Glutamatergic neuron (in vitro differentiated cells): ENCODE measurements at regions not wholly inside any gene's neighbourhood (a gene's known extent, or its start where the extent isn't known, plus 50 kb on each side); places are given as distances from the start of the nearest gene placed in this dataset.

Experiments
- DNase-seq: peaks from one replicate; pipeline ENCODE4 v3.0.0; 2022
- H3K27ac Mint-ChIP-seq: one replicate; pipeline ENCODE4 v1.8.0; 2020; ENCODE audit warnings: mild to moderate bottlenecking, mixed read lengths, inconsistent platforms; ENCODE audit not compliant: unreplicated experiment
- H3K27me3 Mint-ChIP-seq: one replicate; pipeline ENCODE4 v1.8.0; 2020; ENCODE audit warnings: mild to moderate bottlenecking, moderate library complexity, mixed read lengths, inconsistent platforms; ENCODE audit not compliant: unreplicated experiment
- H3K36me3 Mint-ChIP-seq: one replicate; pipeline ENCODE4 v1.8.0; 2020; ENCODE audit warnings: mild to moderate bottlenecking, mixed read lengths, inconsistent platforms; ENCODE audit not compliant: unreplicated experiment
- H3K4me1 Mint-ChIP-seq: one replicate; pipeline ENCODE4 v1.8.0; 2020; ENCODE audit warnings: mild to moderate bottlenecking, low read depth, mixed read lengths, inconsistent platforms; ENCODE audit not compliant: unreplicated experiment
- H3K4me3 Mint-ChIP-seq: one replicate; pipeline ENCODE4 v1.8.0; 2020; ENCODE audit warnings: mild to moderate bottlenecking, mixed read lengths, inconsistent platforms; ENCODE audit not compliant: unreplicated experiment
- H3K9me3 Mint-ChIP-seq: one replicate; pipeline ENCODE4 v1.8.0; 2020; ENCODE audit warnings: mild to moderate bottlenecking, moderate library complexity, mixed read lengths, inconsistent platforms; ENCODE audit not compliant: unreplicated experiment
- TF ChIP-seq, protein P1 (sequence below): fragments of 200-600 bp; sonication (generic); IDR thresholded peaks from one replicate; pipeline ENCODE4 v1.5.0; 2021; ENCODE audit not compliant: partially characterized antibody, unreplicated experiment

- H3K27ac Mint-ChIP-seq = no peak overlapping the region
- peaks cover 8% of the 10 kb centered on the region for H3K4me1 Mint-ChIP-seq
- no peaks in the 10 kb centered on the region for H3K9me3 Mint-ChIP-seq
- no peaks in the 10 kb centered on the region for H3K36me3 Mint-ChIP-seq
- no peaks in the 10 kb centered on the region for H3K27me3 Mint-ChIP-seq
- peak overlapping the region; percentile 13 for H3K4me3 Mint-ChIP-seq
- TF ChIP-seq, protein P1, sequence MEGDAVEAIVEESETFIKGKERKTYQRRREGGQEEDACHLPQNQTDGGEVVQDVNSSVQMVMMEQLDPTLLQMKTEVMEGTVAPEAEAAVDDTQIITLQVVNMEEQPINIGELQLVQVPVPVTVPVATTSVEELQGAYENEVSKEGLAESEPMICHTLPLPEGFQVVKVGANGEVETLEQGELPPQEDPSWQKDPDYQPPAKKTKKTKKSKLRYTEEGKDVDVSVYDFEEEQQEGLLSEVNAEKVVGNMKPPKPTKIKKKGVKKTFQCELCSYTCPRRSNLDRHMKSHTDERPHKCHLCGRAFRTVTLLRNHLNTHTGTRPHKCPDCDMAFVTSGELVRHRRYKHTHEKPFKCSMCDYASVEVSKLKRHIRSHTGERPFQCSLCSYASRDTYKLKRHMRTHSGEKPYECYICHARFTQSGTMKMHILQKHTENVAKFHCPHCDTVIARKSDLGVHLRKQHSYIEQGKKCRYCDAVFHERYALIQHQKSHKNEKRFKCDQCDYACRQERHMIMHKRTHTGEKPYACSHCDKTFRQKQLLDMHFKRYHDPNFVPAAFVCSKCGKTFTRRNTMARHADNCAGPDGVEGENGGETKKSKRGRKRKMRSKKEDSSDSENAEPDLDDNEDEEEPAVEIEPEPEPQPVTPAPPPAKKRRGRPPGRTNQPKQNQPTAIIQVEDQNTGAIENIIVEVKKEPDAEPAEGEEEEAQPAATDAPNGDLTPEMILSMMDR = no peak
- no peak for DNase-seq
Observed at GRCh38 chr11:79747406-79747805, 306.6 kb upstream of the TENM4 start.

DNA sequence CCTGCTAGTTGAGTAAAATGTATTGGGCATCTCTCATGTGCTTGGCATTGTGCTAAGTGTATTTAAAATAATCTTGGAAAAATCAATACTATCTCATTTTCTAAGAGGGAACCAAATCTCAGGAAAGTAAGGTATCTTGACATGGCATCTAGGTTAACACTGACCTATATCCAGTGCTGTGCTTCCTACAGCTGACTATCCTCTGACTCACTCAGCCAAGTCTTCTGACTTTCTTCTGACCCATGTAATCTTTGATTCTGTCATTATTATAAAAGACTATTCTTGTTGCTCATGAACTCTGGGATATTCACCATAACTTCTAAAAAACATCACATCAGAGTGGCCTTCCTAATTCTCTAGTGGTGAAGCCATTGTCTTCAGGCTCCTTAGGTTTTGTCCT lies 304.1 kb upstream of the TENM4 start:
- DNase-seq = no peak
- Mint-ChIP-seq H3K9me3 (peaks cover 2% of the 10 kb centered on the region), H3K27ac (no peak overlapping the region), H3K4me1 (peaks cover 8% of the 10 kb centered on the region), H3K27me3 (no peaks in the 10 kb centered on the region), H3K36me3 (no peaks in the 10 kb centered on the region), H3K4me3 (no peak overlapping the region)
- TF ChIP-seq, protein P1 = no peak

DNA sequence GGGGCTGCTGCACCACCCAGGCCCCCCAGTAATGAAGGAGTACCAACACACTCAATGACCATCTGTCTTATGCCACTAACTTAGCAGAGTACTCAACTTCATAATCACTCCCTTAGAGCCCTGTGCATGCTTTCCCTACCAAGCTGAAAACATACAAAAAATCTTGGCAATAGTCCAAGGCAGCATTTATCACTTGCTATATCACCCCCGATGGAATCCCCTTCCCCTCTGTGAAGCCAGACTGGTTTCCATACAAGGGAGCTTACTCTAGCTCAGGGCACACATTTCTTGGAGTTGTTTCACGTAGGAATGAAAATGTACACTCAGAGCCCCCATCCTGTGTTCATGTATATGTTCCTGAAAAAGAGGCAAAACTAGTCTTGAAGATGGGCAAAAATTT lies 301.3 kb upstream of the TENM4 start:
- no peak for DNase-seq
- no peak overlapping the region for H3K27ac Mint-ChIP-seq
- peaks cover 2% of the 10 kb centered on the region for H3K4me1 Mint-ChIP-seq
- H3K36me3 Mint-ChIP-seq = no peaks in the 10 kb centered on the region
- H3K27me3 Mint-ChIP-seq = peaks cover 2% of the 10 kb centered on the region
- TF ChIP-seq, protein P1 = no peak
- no peak overlapping the region for H3K4me3 Mint-ChIP-seq
- peaks cover 2% of the 10 kb centered on the region for H3K9me3 Mint-ChIP-seq

DNA sequence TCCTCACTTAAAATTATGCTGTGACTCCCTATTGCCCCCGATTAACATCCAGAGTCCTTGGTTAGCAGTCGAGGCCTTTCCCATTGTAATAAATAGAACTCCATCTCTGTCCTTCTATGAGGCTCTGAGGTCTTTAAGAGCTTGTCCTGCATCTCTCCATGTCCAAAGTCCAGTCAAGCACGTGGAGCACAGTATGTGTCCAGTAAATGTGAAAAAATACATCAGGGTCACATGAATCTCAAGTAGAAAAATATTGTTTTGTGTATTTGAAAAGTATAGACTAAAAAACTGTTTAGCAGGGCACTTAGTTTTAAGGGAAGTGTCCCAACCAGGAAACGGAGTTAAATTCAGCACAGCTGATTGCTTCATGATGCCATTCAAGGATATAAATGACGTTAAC lies 298.8 kb upstream of the TENM4 start:
- TF ChIP-seq, protein P1 = no peak
- H3K27ac Mint-ChIP-seq = no peak overlapping the region
- peaks cover 2% of the 10 kb centered on the region for H3K9me3 Mint-ChIP-seq
- no peak overlapping the region for H3K4me3 Mint-ChIP-seq
- peaks cover 2% of the 10 kb centered on the region for H3K27me3 Mint-ChIP-seq
- no peak for DNase-seq
- no peaks in the 10 kb centered on the region for H3K4me1 Mint-ChIP-seq
- no peaks in the 10 kb centered on the region for H3K36me3 Mint-ChIP-seq

GRCh38 chr11:79727221-79727620 lies 286.4 kb upstream of the TENM4 start:
- TF ChIP-seq, protein P1 = no peak
- no peak overlapping the region for H3K27ac Mint-ChIP-seq
- peaks cover 3% of the 10 kb centered on the region for H3K9me3 Mint-ChIP-seq
- no peak for DNase-seq
- no peaks in the 10 kb centered on the region for H3K27me3 Mint-ChIP-seq
- peaks cover 5% of the 10 kb centered on the region for H3K36me3 Mint-ChIP-seq
- H3K4me1 Mint-ChIP-seq = no peaks in the 10 kb centered on the region
- no peak overlapping the region for H3K4me3 Mint-ChIP-seq
